ENCODE measurements at regions not wholly inside any gene's neighbourhood (a gene's known extent, or its start where the extent isn't known, plus 50 kb on each side); places are given as distances from the start of the nearest gene placed in this dataset.
"Not testable (repeated sequence)": the region's sequence is repeated elsewhere in the genome, so short reads cannot be mapped to it uniquely, and the experiment has no call there.

DNA sequence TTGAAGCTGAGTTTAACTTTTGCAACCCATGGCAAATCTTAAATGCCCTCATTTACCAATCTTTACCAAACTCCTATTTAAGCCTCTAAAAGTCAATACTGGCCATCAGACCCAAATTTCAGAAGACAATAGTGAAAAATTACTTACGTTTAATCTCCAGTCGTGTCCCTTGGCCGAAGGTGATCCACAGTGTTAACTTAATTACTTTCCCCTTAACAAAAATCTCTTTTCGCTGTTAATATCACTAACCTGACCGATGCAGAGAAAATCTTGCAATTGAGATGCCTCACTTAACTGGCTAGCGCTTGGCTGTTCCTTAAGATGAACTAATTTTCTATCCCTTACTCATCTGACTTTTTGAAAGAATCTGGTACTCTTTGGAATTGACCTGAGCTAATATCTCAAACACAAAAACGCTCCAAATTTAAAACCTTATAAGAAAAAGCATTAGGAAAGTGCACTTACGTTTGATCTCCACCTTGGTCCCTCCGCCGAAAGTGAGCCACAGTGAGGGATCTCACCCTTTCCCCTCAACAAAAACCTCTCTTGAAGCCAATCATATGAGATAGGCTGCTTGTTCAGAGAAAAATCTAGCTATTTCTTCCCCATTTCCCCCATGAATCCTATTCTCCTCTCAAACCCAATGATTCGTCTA lies 169.1 kb downstream of the RPIA start:
- no peak for DNase-seq (ENCODE audit: low read depth)

DNA sequence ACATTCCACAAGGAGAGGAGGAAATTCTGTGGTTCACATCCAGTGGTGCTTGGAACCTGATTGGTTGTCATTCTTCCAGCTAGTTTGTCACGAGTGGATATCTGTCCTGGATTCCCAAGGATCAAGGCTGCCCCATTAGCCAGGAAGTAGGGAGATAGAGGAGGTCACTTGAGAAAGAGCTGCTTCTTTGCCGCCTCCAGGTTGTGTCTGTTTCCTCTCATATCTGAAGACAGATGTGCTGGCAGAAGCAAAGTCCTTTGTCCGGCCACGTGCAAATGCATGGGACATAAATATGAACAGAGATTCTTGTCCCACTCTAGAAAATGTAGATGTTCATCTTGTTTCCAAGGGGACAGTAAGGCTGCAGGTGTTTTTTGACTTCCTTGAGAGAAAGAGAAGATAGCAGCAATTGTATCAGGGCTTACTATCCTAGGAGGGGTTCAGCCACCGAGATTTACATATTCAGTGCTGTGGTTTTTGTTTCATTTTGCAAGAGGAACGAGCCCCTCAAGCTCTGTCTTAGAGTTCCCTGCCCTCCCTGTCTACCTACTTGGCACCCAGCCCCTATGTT lies 174.4 kb downstream of the RPIA start:
- DNase-seq (ENCODE audit: low read depth), result no peak

DNA sequence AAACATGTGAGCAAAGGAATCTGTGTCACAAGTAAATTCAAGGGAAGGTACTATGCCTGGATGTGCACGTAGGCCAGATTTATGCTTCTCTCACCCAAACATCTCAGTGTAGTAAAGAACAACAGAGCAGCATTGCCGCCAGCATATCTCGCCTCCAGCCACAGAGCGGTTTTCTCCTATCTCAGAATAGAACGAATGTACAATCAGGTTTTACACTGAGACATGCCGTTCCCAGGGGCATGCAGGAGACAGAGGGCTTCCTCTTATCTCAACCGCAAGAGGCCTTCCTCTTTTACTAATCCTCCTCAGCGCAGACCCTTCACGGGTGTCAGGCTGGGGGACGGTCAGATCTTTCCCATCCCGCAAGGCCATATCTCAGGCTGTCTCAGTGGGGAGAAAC lies 175.3 kb downstream of the RPIA start:
- DNase-seq (ENCODE audit: low read depth), result no peak

DNA sequence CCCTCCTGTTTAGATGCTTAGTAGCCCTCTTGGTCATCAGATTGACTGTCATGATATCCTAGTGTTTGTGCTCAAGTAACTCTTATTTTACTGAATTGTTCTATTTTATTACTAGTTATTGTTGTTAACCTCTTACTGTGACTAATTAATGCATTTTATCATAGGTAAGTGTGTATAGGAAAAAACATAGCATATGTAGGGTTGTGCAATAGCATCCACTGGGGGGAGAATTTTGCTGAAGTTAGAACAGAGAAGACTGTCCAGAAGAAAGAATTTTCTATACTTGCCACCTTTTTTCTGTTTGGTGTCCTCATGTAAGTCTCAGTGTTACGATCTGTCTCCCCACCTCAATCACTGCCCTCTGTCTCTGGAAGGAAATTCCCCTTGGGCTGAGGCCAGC lies 177.4 kb downstream of the RPIA start:
- DNase-seq (ENCODE audit: low read depth), result no peak

DNA sequence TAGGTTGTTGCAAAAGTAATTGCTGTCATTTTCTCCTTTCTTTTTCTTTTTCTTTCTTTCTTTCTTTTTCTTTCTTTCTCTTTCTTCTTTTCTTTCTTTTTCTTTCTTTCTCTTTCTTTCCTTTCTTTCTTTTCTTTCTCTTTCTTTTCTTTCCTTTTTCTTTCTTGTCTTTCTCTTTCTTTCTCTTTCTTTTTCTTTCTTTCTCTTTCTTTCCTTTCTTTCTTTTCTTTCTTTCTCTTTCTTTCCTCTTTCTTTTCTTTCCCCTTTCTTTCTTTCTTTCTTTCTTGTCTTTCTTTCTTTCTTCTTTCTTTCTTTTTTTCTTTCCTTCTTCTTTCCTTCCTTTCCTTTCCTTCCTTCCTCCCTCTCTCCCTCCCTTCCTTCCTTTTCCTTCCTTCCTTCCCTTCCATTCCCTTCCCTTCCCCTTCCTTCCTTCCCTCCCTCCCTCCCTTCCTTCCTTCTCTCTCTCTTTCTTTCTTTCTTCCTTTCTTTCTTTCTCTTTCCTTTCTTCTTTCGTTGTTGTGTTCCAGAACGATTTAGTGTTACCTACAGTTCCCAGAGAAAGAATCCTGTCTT lies 178.9 kb downstream of the RPIA start:
- no peak for DNase-seq (ENCODE audit: low read depth)

DNA sequence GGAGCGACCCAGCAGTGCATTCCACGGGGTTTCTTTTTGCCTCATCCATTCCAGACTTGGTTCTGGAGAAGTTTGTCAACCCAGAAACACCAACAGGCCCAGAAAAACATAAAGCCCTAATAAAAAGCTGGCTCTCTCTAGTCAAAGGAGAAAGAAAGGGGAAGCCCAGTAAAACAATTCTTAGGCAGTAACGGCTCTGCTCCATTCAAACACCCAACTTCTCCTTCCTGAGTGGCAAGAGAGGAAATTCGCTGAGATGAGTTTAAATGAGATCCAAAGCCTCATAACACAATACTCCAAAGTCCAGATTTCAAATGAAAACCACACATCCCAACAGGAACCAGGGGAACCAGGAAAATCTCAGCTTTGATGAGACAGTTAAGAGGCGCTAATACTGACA lies 179.9 kb downstream of the RPIA start:
- no peak for DNase-seq (ENCODE audit: low read depth)

DNA sequence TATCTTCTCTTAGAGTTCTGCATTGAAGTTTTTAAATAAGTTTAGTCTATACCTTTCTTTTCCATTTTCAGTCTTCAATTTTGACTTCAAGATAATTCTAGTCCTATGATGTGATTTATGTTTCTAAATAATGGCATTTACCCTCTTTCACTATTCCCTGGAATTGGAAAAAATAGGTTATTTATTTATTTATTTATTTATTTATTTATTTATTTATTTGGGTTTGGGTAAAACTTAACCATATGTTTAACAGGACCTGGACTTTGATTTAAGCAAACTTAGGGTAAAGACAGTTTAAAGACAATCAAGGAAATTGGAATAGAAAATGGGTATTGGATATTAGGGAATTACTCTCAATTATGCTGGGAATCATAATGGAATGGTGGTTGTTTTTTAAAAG lies 182.1 kb downstream of the RPIA start:
- DNase-seq (ENCODE audit: low read depth), result no peak

DNA sequence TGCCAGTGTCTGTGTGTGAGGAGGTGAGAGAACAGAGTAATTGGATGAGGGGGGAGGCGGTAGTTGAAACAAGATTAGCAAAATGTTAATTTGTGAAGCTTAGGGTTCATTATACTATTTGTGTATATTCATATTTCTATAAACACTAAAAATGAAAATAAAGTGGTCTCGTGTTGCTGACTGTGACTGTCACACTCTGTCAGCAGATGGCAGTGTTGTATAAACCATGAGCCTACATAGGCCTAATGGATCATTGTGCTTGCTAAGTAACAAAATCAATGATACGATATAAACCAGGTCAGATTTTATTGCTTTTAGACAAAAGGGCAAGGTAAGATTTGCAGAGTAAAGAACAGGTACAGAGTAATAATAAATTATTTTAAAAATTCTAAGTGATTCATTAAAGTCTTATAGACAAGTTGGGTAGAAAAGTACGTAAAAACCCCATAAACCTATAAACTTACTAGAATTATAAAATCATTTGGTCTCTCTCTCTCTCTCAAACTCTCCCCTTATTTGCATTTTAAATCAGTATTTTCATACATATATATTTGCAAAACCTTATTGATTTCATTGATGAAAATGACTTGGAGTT lies 182.7 kb downstream of the RPIA start:
- peak; percentile 40 for DNase-seq (ENCODE audit: low read depth)

DNA sequence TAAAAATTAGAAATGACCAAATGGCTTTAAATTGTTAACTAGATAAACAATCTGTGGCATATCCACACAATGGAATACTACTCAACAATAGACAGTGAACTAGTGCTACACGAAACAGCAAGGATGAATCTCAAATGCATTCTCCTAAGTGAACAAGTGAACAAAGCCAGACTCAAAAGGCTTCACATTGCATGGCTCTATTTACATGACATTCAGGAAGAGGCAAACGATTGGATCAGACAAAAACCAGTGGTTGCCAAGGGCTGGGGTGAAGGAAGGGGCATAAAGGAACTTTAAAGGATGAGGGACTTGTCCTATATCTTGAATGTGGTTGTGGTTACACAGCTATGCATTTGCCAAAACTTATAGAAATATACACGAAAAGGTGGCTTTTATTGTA lies 184.3 kb downstream of the RPIA start:
- DNase-seq (ENCODE audit: low read depth), result no peak

DNA sequence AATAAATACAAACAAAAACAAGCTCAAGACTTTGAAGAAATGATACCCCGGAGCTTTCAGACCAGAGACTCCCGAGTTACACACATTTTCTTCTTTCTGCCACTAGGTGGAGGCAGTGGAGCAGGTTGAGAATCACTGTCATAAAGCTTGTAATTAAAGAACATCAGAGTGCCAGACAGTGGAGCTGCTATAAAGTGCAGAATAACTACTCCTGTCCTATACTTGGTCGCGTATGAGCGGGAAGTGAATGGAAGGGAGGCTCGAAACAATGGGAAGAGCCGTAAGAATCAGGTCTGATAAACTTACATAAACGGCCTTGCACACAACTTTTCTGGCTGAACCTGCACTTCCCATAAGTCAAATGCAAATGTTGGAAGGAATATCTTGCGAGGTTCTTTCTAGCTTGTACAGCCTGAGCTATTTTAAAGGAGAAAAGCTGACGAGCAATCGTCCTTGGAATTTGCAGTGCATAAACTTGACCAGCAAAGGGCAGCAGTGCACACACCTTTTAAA lies 189.0 kb downstream of the RPIA start:
- DNase-seq (ENCODE audit: low read depth), result peak; percentile 26

DNA sequence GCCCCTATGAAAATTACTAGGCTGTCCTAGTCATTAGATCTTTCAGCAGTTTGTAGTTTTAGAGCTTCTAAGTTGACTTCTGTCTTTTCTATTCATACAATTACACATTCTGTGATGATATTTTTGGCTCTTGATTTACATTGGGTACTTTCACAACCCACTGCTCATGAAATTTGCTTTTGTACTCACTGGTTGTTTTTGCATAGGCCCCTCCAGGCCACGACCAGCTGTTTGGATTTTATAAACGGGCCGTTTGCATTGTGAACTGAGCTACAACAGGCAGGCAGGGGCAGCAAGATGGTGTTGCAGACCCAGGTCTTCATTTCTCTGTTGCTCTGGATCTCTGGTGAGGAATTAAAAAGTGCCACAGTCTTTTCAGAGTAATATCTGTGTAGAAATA lies 193.8 kb downstream of the RPIA start:
- DNase-seq (ENCODE audit: low read depth), result no peak

DNA sequence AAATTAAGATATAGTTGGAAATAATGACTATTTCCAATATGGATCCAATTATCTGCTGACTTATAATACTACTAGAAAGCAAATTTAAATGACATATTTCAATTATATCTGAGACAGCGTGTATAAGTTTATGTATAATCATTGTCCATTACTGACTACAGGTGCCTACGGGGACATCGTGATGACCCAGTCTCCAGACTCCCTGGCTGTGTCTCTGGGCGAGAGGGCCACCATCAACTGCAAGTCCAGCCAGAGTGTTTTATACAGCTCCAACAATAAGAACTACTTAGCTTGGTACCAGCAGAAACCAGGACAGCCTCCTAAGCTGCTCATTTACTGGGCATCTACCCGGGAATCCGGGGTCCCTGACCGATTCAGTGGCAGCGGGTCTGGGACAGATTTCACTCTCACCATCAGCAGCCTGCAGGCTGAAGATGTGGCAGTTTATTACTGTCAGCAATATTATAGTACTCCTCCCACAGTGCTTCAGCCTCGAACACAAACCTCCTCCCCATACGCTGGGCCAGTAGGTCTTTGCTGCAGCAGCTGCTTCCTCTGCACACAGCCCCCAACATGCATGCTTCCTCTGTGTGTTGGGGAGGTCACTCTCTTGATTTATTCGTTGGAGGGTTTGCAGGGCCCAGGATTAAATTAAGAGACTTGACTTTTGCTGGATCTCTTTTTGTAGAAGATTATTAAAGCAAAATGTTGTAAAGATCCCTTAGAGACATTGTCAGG lies 194.4 kb downstream of the RPIA start:
- DNase-seq (ENCODE audit: low read depth), result no peak

DNA sequence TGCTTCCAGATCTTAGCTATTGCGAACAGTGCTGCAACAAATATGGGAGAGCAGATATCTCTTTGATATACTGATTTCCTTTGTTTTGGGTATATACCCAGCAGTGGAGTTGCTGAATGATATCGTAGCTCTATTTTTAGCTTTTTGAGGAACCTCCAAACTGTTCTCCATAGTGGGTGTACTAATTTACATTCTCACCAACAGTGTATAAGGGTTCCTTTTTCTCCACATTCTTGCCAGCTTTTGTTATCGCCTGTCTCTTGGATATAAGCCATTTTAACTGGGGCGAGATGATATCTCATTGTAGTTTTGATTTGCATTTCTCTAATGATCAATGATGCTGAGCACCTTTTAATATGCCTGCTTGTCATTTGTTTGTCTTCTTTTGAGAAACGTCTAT lies 196.0 kb downstream of the RPIA start:
- DNase-seq (ENCODE audit: low read depth), result not testable (repeated sequence)

DNA sequence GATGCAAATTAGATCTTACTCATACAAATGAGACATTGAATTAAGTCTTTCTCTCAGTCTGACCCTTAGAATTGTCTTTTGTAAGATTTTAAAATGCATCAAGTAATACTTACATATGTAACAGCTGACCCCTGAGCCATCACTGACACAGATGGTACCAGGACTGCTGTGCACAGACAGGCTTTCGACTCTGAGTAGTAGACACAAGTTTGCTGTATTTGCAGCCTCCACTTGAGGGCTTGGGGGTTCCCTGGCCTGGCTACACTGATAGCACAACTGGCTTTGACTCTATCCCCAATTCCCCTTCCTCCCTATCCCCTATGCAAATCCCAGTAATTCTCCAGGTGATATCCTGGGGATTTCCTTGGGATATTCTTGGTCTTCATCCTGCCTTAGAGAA lies 200.7 kb downstream of the RPIA start:
- DNase-seq (ENCODE audit: low read depth), result no peak

DNA sequence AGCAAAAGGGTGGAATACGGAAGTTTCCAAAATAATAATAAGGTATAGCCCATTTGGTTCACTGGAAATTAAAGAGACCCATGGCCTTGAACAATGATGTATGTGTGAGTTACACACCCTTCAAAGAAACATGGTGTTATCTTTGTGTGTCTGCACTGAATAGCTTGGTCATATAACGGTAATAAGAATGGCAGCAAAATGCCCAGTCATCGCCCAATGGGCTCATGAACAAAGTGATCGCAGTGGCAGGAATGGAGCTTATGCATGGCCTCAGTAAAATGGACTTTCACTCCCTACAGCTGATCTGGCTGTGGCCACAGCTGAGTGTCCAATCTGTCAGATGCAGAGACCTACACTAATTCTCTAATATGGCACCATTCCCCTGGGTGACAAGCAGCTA lies 201.3 kb downstream of the RPIA start:
- DNase-seq (ENCODE audit: low read depth), result no peak

DNA sequence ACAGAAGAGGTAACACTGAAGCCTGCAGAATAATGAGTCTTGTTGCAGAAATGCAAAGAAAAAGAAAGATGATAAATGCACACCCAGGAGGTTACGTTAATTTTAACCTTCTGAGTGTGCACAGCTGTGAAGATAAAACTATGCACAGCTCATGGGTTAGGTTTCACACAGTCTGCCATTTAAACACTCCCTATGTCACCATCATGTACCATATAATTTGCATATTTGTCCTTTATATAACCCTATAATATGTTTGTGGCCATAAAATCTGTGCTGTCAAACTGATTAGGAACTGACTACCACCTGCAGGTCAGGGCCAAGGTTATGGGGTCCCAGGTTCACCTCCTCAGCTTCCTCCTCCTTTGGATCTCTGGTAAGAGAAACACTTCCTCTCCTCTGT lies 205.5 kb downstream of the RPIA start:
- no peak for DNase-seq (ENCODE audit: low read depth)

DNA sequence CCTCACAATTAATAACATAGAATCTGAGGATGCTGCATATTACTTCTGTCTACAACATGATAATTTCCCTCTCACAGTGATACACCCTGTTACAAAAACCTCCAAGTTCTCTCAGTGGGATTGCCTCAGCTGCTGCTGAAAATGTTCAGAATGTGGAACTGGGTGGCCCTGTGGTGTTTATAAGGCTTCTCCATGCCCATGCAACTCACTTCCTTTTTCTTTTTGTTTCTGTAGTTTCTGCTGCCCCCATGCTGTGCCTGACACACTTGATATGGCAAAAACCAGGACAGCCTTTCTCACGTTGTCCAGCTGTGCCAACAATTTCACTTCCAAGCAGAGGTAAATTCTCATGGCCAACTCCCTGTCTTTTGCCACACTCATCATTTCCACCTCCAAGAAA lies 206.2 kb downstream of the RPIA start:
- DNase-seq (ENCODE audit: low read depth), result no peak

DNA sequence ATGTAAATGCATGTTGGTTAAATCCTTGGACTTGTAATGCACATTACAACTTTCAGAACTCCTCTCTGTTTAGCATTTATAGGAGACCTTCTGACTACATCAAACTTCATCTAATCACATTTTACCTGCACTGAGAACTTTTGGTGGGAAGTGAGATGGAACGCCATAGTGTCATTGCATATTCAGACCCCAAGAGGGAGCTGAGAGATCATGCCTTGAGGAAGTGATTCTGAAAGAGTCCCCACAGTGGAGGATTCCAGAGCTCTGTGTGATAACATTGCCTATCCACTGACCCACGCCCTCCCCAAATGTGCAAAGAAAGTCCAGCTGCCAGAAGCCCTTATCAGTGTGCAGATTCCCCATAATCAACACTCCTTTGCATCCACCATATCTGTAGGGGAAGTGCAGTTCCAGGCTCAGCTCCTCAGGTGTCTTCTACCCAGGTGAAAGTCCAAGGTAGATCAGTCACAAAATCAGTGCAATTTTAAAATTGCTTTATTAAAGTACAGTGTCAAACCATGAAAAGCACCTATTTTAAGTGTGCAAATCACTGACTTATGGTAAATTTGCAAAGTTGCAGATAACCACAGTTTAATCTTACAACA lies 212.4 kb downstream of the RPIA start:
- no peak for DNase-seq (ENCODE audit: low read depth)

DNA sequence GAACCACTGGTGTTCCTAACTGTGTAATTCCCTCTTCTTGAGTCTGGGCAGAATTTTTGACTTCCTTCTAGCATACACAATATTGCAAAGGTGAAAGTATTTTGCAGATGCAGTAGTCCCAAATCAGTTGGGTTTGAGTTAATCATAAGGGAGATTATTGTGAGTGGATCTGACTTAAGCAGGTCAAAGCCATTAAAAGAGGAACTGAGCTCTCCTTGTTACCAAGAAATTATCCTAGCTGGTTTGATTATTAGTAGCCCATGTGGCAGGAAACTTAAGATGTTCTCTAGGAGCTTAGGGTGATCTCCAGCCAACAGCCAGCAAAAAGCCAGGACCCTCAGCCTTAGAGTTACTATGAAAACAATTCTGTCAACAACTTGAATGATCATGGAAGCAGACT lies 221.8 kb downstream of the RPIA start:
- no peak for DNase-seq (ENCODE audit: low read depth)

DNA sequence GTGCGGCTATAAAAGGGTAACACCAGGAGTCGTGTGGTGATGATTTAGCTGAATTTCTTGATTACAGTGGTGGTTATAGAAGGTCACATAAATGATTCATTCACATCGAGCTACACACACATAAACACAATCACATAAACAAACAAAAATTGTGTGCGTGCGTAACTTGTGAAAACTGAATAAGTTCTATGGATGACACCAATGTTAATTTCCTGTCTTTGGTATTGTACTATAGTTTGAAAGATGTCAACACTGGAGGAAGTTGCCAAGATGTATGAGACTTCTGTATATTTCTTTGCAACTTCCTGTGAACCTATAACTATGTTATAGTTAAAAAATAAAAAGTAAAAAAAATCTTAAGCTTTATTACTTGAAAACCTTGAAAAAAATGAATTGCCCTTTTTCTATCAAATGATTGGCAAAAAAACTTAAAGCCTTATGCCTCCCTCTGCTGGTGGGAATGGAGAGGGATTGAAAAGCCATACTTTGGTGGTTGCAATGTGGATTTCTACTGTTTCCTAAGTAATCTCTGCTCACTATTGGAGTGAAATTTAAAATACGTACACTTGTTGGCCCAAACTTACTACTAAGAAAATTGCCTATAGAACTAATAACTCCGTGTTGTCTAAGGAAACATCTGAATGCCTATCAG lies 227.7 kb downstream of the RPIA start:
- no peak for DNase-seq (ENCODE audit: low read depth)

DNA sequence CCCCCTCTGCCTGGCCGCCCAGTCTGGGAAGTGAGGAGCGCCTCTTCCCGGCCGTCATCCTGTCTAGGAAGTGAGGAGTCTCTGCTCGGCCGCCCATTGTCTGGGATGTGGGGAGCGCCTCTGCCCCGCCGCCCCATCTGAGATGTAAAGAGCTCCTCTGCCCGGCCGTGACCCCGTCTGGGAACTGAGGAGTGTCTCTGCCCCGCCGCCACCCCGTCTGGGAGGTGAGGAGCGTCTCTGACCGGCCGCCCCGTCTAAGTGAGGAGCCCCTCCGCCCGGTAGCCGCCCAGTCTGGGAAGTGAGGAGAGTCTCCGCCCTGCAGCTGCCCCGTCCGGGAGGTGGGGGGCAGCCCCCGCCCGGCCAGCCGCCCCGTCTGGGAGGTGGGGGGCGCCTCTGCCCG lies 228.9 kb downstream of the RPIA start:
- not testable (repeated sequence) for DNase-seq (ENCODE audit: low read depth)

DNA sequence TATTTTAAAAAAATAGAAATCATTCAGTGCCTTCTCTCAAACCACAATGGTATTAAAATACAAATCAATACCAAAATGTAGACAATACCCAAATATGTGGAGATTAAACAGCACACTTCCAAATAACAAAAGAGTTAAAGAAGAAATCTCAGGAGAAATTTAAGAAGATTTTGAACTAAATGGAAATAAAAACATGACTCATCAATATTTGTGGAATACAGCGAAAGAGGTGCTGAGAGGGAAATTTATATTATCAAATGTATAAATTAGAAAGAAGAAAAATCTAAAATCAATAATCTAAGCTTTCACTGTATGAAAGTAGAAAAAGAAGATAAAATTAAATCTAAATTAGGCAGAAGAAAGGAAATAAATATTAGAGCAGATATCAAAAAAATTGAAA lies 233.1 kb downstream of the RPIA start:
- no peak for DNase-seq (ENCODE audit: low read depth)
